Superior temporal gyrus (tissue), 1 donor: ENCODE measurements at regions not wholly inside any gene's neighbourhood (a gene's known extent, or its start where the extent isn't known, plus 50 kb on each side); places are given as distances from the start of the nearest gene placed in this dataset.
A peak's percentile ranks its signal among the peaks of the same experiment; 100 is the strongest.
"Not testable (repeated sequence)": the region's sequence is repeated elsewhere in the genome, so short reads cannot be mapped to it uniquely, and the experiment has no call there.

ENCODE experiments used
- DNase-seq: peaks from one replicate; pipeline ENCODE4 v3.0.0-alpha.2; 2016; ENCODE audit errors: extremely low spot score

GRCh38 chr6:4460586-4461475, 315.4 kb upstream of the CDYL start:
- peak; percentile 68 for DNase-seq

- no peak for DNase-seq
These were observed 316.2 kb upstream of the CDYL start for GRCh38 chr6:4459996-4460395.

DNA sequence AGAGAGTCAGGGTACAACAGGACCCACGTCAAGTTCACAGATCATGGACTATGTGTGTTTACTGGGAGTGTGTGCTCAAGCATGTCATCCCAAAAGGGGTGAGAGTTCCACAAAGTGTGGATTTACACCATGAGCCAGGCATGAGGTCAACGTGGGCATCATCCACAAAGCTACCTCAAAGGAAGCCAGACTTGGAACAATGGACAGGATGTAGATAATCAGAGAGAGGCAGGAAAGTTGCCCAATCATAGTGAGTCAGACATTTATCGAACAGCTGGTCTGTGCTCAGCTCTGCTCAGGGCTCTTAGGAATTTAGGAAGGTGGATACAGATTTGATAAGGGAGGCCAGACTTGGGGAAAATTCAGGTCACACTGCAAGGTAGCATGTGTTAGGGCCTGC, 317.2 kb upstream of the CDYL start:
- DNase-seq = no peak

DNA sequence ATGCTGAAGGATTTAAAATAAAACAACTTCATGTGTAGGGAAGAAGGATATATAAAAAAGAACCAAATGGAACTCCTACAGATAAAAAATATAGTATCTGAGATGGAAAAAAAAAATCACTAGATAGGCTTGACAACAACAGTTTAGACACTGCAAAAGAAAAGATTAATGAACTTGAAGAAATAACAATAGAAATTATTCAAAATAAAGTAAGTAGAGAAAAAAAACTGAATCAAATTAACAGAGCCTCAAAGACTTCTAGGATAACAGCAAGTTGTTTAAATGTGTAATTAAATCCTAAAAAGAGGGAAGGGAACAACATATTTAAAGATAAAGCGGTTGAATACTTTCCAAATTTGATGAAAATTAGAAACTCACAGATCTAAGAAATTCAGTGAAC, 316.3 kb upstream of the ECI2 start:
- DNase-seq = no peak

DNA sequence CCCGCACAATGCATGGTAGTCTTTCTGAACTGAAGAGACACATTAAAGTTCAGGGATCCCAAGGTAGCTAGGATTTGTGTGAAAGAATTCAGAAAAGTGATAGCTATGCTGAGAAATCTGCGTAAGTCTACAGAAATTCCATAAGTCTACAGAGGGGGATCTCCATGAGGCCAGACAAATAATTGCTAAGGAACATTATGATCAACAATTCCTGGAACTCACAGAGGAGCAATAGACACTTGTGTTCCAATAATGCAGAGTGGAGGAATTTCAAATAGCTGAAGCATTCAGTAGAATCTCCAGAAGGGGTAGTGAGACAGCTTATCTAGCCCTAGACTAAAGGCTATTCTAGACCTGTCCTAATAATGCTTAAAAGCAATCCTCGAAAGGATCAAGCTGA, 315.7 kb upstream of the ECI2 start:
- no peak for DNase-seq

- DNase-seq = no peak
These were observed 314.9 kb upstream of the ECI2 start for GRCh38 chr6:4450237-4450636.

GRCh38 chr6:4449409-4449808, 314.0 kb upstream of the ECI2 start:
- DNase-seq = no peak

DNA sequence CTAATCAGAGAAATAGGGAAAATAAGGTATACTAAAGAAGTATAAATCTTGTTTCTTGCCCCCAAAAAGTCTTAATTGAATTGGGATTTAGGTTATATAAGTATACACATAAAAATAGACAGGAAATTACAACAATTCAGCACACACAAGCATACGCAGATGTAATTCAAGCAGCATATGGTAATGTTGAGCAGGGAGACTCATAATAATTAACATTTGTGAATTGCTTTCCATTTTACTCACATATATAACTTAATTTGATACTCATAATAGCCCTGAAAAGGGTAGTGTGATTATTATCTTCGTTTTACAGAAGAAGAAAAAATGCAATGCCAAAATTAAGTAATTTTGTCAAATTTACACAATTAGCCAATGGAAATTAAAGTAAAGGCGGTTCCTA, 313.5 kb upstream of the ECI2 start:
- no peak for DNase-seq

GRCh38 chr6:4447639-4448330, 312.4 kb upstream of the ECI2 start:
- no peak for DNase-seq

GRCh38 chr6:4446982-4447381, 311.6 kb upstream of the ECI2 start:
- no peak for DNase-seq

DNA sequence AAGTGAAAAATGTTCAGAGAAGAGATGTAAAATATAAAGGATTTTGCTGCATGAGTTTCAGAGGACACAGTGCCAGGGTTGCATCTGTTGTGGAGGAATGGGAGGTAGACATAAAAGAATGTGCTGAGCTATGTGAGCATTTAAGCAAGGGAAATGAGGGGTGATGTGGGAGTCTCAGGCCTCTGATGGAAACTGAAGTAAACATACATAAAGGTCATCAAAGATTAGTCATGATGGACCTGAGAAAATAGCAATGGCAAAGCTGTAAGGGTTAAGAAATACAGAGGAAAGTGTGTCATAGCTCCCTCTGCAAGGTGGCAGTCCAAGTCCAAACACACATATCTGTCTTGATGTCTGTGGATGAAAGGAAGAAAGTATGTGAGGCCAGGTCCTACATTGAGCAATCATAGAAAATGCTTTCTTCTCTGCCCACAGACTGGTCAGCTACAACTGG, 306.6 kb upstream of the ECI2 start:
- no peak for DNase-seq

GRCh38 chr6:4439159-4439558, 303.8 kb upstream of the ECI2 start:
- no peak for DNase-seq

- DNase-seq = no peak
These were observed 302.0 kb upstream of the ECI2 start for GRCh38 chr6:4437342-4437741.

DNA sequence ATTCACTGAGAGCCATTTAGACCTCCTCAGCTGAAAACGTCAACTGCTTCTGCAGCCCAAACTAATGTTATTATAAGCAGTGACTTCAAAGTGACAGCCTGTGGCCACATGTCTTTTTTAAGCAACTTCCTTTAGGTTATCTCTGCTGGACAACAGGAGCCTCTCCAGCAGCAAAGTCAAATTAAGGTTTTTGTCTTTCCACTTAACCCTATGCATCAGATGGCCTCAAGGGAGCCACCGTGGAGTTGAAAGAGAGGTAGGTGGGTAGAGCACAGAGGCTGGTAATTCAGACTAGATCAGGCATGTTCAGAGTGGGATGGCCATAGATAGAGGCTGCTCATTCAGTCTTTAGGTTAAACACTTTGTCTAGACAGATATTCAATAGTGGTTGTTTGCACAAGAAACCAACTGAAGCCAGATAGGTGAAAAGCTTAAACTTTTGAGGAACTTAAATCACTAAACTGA, 300.6 kb upstream of the ECI2 start:
- no peak for DNase-seq

DNA sequence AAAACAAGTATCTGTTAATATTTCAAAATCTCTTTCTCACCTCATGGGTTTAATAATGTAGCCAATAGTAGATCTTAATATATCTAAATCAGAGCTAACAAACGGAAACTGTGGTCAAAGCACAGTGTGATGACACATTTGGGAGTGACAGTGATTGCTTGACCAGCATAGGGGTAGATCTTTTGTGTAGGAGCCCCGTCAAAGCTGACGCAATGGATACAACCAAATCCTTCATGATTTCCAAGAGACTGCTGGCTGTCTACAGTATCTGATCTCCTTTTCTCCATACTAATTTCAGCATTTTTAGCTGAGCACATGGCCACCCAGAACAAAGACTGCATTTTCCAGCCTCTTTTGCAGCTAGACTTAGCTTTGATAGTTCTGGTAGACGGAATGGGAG, 299.3 kb upstream of the ECI2 start:
- DNase-seq = no peak

GRCh38 chr6:4433199-4433598, 297.8 kb upstream of the ECI2 start:
- no peak for DNase-seq

DNA sequence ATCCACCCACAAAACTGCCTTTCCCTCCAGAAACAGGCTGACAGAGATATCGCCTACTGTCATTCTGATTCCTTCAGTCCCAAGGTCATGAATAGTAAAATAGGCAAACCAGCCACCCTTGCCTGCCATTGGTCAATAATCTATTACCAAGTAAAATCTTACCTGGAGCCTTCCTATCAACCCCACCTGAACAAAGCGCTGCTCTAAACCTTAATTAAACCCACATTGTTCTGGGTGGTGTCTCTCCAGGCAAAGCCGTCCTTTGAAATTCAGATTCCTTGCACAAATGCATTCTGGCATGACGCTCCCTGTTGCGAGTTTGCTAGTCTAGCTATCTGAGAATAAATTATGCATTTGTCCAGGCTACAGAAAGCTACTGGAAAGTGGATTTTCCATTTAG, 291.6 kb upstream of the ECI2 start:
- no peak for DNase-seq

DNA sequence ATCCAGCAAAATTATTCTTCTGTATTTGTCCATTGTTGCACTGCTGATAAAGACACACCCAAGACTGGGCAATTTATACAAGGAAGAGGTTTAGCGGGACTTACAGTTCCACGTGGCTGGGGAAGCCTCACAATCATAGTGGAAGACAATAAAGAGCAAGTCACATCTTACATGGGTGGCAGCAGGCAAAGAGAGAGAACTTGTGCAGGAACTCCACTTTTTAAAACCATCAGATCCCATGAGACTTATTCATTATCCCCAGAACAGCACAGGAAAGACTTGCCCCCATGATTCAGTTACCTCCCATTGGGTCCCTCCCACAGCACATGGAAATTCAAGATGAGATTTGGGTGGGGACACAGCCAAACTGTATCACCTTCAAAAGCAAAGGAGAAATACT, 286.5 kb upstream of the ECI2 start:
- no peak for DNase-seq

DNA sequence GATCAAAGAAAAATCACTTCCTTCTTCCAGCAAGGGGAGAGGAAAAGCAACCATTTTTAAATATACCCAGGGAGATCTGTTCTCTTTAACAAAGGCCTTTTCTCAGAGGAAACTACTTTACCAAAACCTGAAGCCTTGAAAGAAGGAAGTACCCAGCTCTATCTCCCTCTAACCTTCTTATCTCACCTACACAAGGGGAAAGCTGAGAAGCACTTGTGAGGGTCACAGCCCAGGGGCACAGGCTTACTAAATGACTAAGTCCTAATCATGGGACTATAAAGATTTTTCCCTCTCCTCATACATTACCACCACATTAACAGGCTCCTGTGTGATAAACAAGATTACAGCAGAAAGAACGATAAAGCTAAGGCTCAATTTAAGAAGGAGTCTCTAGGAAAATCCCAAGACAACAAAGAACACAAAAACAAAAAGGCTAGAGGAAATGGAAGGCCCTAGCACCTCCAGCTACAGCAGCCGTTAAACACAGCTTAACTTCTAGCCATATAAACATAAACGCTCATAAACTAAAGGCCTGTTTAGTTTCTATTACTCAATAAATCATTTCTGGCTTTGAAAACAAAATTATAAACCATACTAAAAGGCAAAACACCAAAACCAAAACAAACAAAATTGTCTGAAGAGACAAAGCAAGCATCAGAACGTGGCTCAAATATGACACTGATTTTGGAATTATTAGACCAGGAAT, 284.9 kb upstream of the ECI2 start:
- no peak for DNase-seq

GRCh38 chr6:4415549-4415948, 280.2 kb upstream of the ECI2 start:
- no peak for DNase-seq

- not testable (repeated sequence) for DNase-seq
These were observed 278.7 kb upstream of the ECI2 start for GRCh38 chr6:4414078-4414477.

DNA sequence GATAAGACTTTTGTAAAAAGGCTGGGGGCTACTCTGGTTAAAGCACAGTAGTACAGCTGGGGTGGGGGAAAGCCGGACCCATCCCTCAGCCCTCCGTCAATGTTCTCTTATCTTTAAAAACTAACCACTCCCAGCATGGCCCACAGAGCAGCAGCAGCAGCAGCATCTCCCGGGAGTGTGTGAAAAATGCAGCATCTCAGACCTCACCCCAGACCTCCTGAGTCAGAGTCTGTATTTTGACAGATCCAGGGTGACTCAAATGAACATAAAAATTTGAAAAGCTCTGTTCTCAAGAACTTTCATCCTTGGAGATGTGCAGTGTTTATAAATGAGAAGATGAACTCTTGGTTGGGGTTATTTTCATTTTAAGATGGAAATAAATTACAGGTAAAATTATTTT, 277.7 kb upstream of the ECI2 start:
- DNase-seq = no peak
